ENCODE measurements at regions not wholly inside any gene's neighbourhood (a gene's known extent, or its start where the extent isn't known, plus 50 kb on each side); places are given as distances from the start of the nearest gene placed in this dataset.
A peak's percentile ranks its signal among the peaks of the same experiment; 100 is the strongest.

- DNase-seq (ENCODE audit: extremely low read depth, low read depth): no peak
- TF ChIP-seq CTCF (IDR thresholded peaks at IDR 0.05; ENCODE audit: low read depth, low read length): no peak
Observed at GRCh38 chr5:91946870-91947269, 563.8 kb upstream of the ARRDC3 start.

- DNase-seq (ENCODE audit: extremely low read depth, low read depth): no peak
- no peak for TF ChIP-seq CTCF (IDR thresholded peaks at IDR 0.05; ENCODE audit: low read depth, low read length)
Observed at GRCh38 chr5:91941588-91941987, 558.5 kb upstream of the ARRDC3 start.

GRCh38 chr5:91938441-91938840, 555.3 kb upstream of the ARRDC3 start:
- TF ChIP-seq CTCF (IDR thresholded peaks at IDR 0.05; ENCODE audit: low read depth, low read length): no peak
- DNase-seq (ENCODE audit: extremely low read depth, low read depth): no peak

- no peak for TF ChIP-seq CTCF (IDR thresholded peaks at IDR 0.05; ENCODE audit: low read depth, low read length)
- no peak for DNase-seq (ENCODE audit: extremely low read depth, low read depth)
Observed at GRCh38 chr5:91937121-91937520, 554.0 kb upstream of the ARRDC3 start.

GRCh38 chr5:91929522-91929817, 546.4 kb upstream of the ARRDC3 start:
- DNase-seq (ENCODE audit: extremely low read depth, low read depth): no peak
- no peak for TF ChIP-seq CTCF (IDR thresholded peaks at IDR 0.05; ENCODE audit: low read depth, low read length)

- peak; percentile 48 for TF ChIP-seq CTCF (IDR thresholded peaks at IDR 0.05; ENCODE audit: low read depth, low read length)
- no peak for DNase-seq (ENCODE audit: extremely low read depth, low read depth)
Observed at GRCh38 chr5:91928754-91929521, 545.8 kb upstream of the ARRDC3 start.

- TF ChIP-seq CTCF (IDR thresholded peaks at IDR 0.05; ENCODE audit: low read depth, low read length): no peak
- no peak for DNase-seq (ENCODE audit: extremely low read depth, low read depth)
Observed at GRCh38 chr5:91927439-91927838, 544.3 kb upstream of the ARRDC3 start.
